ENCODE measurements at regions not wholly inside any gene's neighbourhood (a gene's known extent, or its start where the extent isn't known, plus 50 kb on each side); places are given as distances from the start of the nearest gene placed in this dataset.

DNA sequence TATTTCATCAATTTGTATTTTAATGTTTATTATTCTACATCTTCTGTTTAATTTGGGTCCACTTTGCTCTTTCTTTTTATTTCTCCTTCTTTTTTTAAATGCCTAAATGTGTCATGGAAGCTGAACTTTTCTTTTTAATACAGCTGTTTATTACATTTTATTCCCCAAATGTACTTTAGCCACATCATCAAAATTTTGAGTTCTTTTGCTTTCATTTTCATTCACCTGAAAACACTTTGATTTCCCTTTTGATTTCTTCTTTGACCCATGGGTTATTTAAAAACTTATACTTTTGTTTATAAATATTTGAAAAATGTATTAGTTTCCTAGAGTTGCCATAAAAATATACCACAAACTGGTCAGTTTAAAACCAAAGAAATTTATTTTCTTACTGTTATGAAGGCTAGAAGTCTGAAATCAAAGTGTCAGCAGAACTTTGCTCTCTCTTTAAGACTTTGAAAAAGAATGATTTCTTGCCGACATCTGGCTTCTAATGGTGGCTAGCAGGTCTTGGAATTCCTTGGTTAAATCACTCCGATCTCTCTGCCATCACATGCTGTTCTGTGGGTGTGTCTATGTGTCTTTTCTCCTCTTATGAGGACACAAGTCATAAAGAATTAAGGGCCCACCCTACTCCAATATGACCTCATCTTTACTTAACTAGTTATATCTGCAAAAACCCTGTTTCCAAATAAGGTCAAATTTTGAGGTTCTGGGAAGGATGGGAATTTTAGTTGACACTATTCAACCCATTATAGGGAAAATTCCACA, 225.5 kb downstream of the ANKRD7 start:
- DNase-seq (ENCODE audit: low read depth) = no peak
- TF ChIP-seq CTCF (IDR thresholded peaks at IDR 0.05; ENCODE audit: low read length, missing control alignments) = no peak
- H3K4me3 ChIP-seq (replicated peaks; ENCODE audit: low read depth, low read length) = no peak overlapping the region

DNA sequence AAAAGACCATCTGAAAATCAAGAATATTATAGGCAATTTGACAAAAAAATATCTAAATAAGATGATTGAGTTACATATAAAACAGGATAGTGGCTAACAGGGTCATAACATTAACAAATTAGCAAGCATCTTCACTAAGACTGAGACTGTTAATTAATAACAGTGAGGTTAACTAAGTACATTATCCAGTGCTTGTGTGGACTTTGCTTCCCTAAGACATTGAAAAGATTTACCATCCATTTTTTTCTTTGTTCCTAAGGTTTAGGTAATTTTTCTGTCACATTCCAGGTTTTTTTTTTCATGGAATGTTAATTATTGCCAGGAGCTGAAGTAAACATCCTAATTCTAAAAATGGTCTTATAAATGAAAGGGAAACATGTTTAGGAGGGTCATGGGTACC, 227.6 kb downstream of the ANKRD7 start:
- no peak for DNase-seq (ENCODE audit: low read depth)
- no peak for TF ChIP-seq CTCF (IDR thresholded peaks at IDR 0.05; ENCODE audit: low read length, missing control alignments)
- H3K4me3 ChIP-seq (replicated peaks; ENCODE audit: low read depth, low read length) = no peak overlapping the region

DNA sequence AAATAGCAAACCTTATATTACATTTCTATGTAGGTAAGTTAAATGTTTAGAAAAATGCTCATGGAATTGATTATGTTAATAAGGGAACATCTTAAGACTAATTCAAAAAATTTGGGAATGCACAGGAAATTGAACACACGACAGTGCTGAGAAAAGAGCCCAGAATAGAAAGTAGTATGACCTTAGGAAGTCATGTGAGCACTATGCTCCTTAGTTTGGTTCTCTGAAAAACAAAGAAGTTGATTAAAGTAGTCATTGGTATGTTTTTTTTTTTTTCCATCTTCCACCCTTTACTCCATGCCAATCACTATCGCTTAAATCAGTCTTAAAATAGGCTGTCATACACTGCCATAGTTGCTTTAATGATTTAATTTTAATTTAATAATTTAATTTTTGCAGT, 242.9 kb downstream of the ANKRD7 start:
- H3K4me3 ChIP-seq (replicated peaks; ENCODE audit: low read depth, low read length) = no peak overlapping the region
- no peak for TF ChIP-seq CTCF (IDR thresholded peaks at IDR 0.05; ENCODE audit: low read length, missing control alignments)
- no peak for DNase-seq (ENCODE audit: low read depth)

DNA sequence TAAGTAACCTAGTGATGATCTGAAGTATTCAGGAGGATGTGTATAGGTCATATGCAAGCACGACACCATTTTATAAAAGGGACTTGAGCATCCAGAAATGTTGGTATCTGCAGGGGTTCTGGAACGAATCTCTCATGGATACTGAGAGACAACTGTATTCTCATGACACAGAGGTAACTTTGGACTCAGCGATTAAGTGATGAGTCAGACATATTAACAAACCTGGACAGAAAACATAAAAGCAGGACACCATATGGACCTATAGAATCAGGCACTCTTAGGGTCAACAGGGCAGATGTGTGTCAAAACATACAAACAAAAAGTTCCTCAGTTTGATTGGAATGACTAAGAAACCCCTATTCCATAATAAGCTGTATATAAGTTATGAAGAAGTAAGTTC, 248.1 kb downstream of the ANKRD7 start:
- DNase-seq (ENCODE audit: low read depth) = no peak
- TF ChIP-seq CTCF (IDR thresholded peaks at IDR 0.05; ENCODE audit: low read length, missing control alignments) = no peak

GRCh38 chr7:118473271-118473670, 248.8 kb downstream of the ANKRD7 start:
- H3K4me3 ChIP-seq (replicated peaks; ENCODE audit: low read depth, low read length) = no peak overlapping the region
- no peak for DNase-seq (ENCODE audit: low read depth)
- TF ChIP-seq CTCF (IDR thresholded peaks at IDR 0.05; ENCODE audit: low read length, missing control alignments) = no peak

More for the DNA sequence above, 248.1 kb downstream of the ANKRD7 start:
- H3K4me3 ChIP-seq (replicated peaks; ENCODE audit: low read depth, low read length) = no peak overlapping the region

GRCh38 chr7:118476036-118476435, 251.5 kb downstream of the ANKRD7 start:
- no peak overlapping the region for H3K4me3 ChIP-seq (replicated peaks; ENCODE audit: low read depth, low read length)
- no peak for DNase-seq (ENCODE audit: low read depth)
- TF ChIP-seq CTCF (IDR thresholded peaks at IDR 0.05; ENCODE audit: low read length, missing control alignments) = no peak

DNA sequence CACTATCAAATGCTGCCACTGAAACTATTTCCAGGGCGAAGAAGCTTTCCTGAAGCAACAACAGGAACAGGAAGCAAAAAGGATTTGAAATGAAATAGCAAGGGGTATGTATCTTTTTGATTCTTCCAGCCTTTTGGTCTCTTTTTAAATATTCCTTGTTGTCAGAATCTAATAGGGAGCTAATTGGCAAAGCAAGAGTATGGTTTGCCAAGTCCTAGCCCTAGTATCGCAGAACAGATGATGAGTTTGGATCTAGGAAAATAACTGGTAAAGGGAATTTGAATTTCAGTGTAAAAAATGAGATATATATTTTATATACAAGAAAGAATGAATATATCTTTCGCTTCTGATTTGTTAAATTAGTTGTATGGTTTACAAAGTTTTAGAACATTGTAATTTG, 252.5 kb downstream of the ANKRD7 start:
- H3K4me3 ChIP-seq (replicated peaks; ENCODE audit: low read depth, low read length) = no peak overlapping the region
- no peak for TF ChIP-seq CTCF (IDR thresholded peaks at IDR 0.05; ENCODE audit: low read length, missing control alignments)
- no peak for DNase-seq (ENCODE audit: low read depth)
